K562 (cell line): ENCODE measurements at regions not wholly inside any gene's neighbourhood (a gene's known extent, or its start where the extent isn't known, plus 50 kb on each side); places are given as distances from the start of the nearest gene placed in this dataset.

Experiments used
- ATAC-seq: fragments of 200-7000 bp; cut with Tn5 transposase; 3 replicates; pipeline ENCODE4 v1.9.1; 2020; ENCODE audit warnings: moderate library complexity
- BruUV-seq: library from RNA; stranded (reverse); fragments of 400-500 nt; replicated peaks from 2 replicates; lab custom pipeline; 2021; lab: Mats Ljungman, UMichigan
- CTCF ChIA-PET: fragments of 300-600 bp; formaldehyde crosslinking; extraction: SDS; loops from one replicate; lab custom pipeline; 2021; ENCODE audit warnings: low intra/inter-chr PET ratio; lab: Yijun Ruan, JAX
- POLR2A ChIA-PET: fragments of 300-600, 350-650 bp; sonication (Branson Sonifier 250); formaldehyde crosslinking; extraction: SDS; loops from one replicate; lab custom pipeline; 2021; ENCODE audit warnings: antibody characterized with exemption, inconsistent platforms; lab: Yijun Ruan, JAX
- DNase-seq, 4 experiments: peaks; one replicate each; pipeline versions ENCODE4 v3.0.0 to v3.0.0-alpha.2; 2011 to 2018; ENCODE audit warnings: low spot score in 3 of 4, mixed read lengths in 3 of 4; ENCODE audit errors: extremely low read depth in 1 of 4
- FAIRE-seq: peaks from 2 replicates; lab custom pipeline; 2011; peaks lifted over from hg19 to GRCh38; lab: Jason Lieb, UNC
- H2AFZ ChIP-seq: 2 replicates; pipeline ENCODE4 v1.6.0; 2011; ENCODE audit warnings: low read depth, low read length, control low read depth, inconsistent platforms
- H3K27ac ChIP-seq: fragments of 200-600 bp; 3 replicates; pipeline ENCODE4 v1.8.0; 2011; ENCODE audit warnings: low read depth, mild to moderate bottlenecking, control low read depth, inconsistent platforms, low read length, moderate library complexity, mixed read lengths; ENCODE audit errors: extremely low read depth
- H3K27me3 ChIP-seq, 2 experiments: fragments of 300-600 bp in 1 of 2; 2 replicates in 1 of 2; 3 replicates in 1 of 2; pipeline versions ENCODE4 v1.6.0 to v1.8.0; 2011; ENCODE audit warnings: inconsistent platforms in 2 of 2, low read length in 2 of 2, mild to moderate bottlenecking in 1 of 2, mixed read lengths in 1 of 2, moderate library complexity in 1 of 2; ENCODE audit not compliant: control insufficient read depth in 2 of 2, insufficient read depth in 2 of 2
- H3K36me3 ChIP-seq: fragments of 300-600 bp; 3 replicates; pipeline ENCODE4 v1.8.0; 2011; ENCODE audit warnings: mild to moderate bottlenecking, low read length, inconsistent platforms; ENCODE audit not compliant: control insufficient read depth, insufficient read depth
- H3K4me1 ChIP-seq, 2 experiments: fragments of 200-600 bp in 1 of 2; replicated peaks in 1 of 2; 2 replicates in 1 of 2; 3 replicates in 1 of 2; pipeline versions ENCODE4 v1.5.1 to v1.8.0; 2011; ENCODE audit warnings: inconsistent platforms in 2 of 2, low read length in 2 of 2, mild to moderate bottlenecking in 1 of 2, mixed read lengths in 1 of 2, moderate library complexity in 1 of 2; ENCODE audit not compliant: control insufficient read depth in 2 of 2, insufficient read depth in 2 of 2
- H3K4me2 ChIP-seq: 2 replicates; pipeline ENCODE4 v1.6.1; 2011; ENCODE audit warnings: low read length, control low read depth, inconsistent platforms, mixed read lengths; ENCODE audit not compliant: insufficient read depth
- H3K4me3 ChIP-seq: fragments of 200-600 bp; sonication (generic), shearing (Covaris generic); 2 replicates; pipeline ENCODE4 v1.5.1; 2016; ENCODE audit warnings: control low read depth, inconsistent platforms
- H3K79me2 ChIP-seq: fragments of 200-600 bp; 3 replicates; pipeline ENCODE4 v1.8.0; 2011; ENCODE audit warnings: low read length, inconsistent platforms; ENCODE audit not compliant: control insufficient read depth, insufficient read depth
- H3K9ac ChIP-seq, 2 experiments: 2 replicates each; pipeline versions ENCODE4 v1.6.0 to v1.6.1; 2011; ENCODE audit warnings: low read depth in 2 of 2, low read length in 2 of 2, control low read depth in 1 of 2, inconsistent platforms in 1 of 2, mild to moderate bottlenecking in 1 of 2, mixed read lengths in 1 of 2; ENCODE audit not compliant: insufficient read depth in 1 of 2
- H3K9me1 ChIP-seq: one replicate; pipeline ENCODE4 v1.6.0; 2011; ENCODE audit warnings: inconsistent platforms, mild to moderate bottlenecking, low read length, moderate library complexity; ENCODE audit not compliant: control insufficient read depth, insufficient read depth
- H3K9me3 ChIP-seq: replicated peaks from 2 replicates; pipeline ENCODE4 v1.5.1; 2011; ENCODE audit warnings: low read depth, low read length, inconsistent platforms; ENCODE audit not compliant: control insufficient read depth, insufficient read depth
- H4K20me1 ChIP-seq: replicated peaks from 2 replicates; pipeline ENCODE4 v1.6.1; 2011; ENCODE audit warnings: low read length, inconsistent platforms, mixed read lengths; ENCODE audit not compliant: control insufficient read depth, insufficient read depth
- ADNP ChIP-seq: fragments of 200-800 bp; sonication (Bioruptor generic); IDR thresholded peaks from 2 replicates; pipeline ENCODE4 v1.6.1; 2016; ENCODE audit warnings: missing genetic modification characterization, missing compliant biosample characterization
- DNMT1 ChIP-seq: fragments of 450-650 bp; IDR thresholded peaks from 2 replicates; pipeline ENCODE4 v1.6.1; 2016; ENCODE audit warnings: antibody characterized with exemption, mild to moderate bottlenecking
- DPF2 ChIP-seq: fragments of 450-650 bp; IDR thresholded peaks from 2 replicates; pipeline ENCODE4 v1.6.1; 2016
- ELK3 ChIP-seq: fragments of 450-650 bp; formaldehyde crosslinking; IDR thresholded peaks from 2 replicates; pipeline ENCODE4 v1.4.0; 2020; ENCODE audit warnings: mild to moderate bottlenecking
- ERF ChIP-seq: fragments of 450-650 bp; formaldehyde crosslinking; IDR thresholded peaks from 2 replicates; pipeline ENCODE4 v1.4.0; 2020; ENCODE audit warnings: mild to moderate bottlenecking, mixed read lengths
- FOXK2 ChIP-seq, 2 experiments: fragments of 450-650 bp; IDR thresholded peaks in 1 of 2; conservative IDR thresholded peaks in 1 of 2; 2 replicates each; pipeline ENCODE4 v1.6.1; 2016; ENCODE audit warnings: low read depth in 2 of 2, mild to moderate bottlenecking in 1 of 2
- HDAC2 ChIP-seq: fragments of 450-650 bp; IDR thresholded peaks from 2 replicates; pipeline ENCODE4 v1.6.1; 2016; ENCODE audit warnings: mild to moderate bottlenecking
- ILK ChIP-seq: fragments of 450-650 bp; IDR thresholded peaks from 2 replicates; pipeline ENCODE4 v1.6.1; 2016; ENCODE audit warnings: missing genetic modification characterization, low read depth, mild to moderate bottlenecking, missing compliant biosample characterization, moderate library complexity, borderline replicate concordance
- MLLT1 ChIP-seq, 2 experiments: fragments of 450-650 bp; IDR thresholded peaks; 2 replicates each; pipeline ENCODE4 v1.6.1; 2016
- MNT ChIP-seq, 2 experiments: fragments of 450-650 bp; conservative IDR thresholded peaks; 2 replicates each; pipeline ENCODE4 v1.6.1; 2017; ENCODE audit warnings: mild to moderate bottlenecking in 2 of 2, moderate library complexity in 2 of 2
- NFYB ChIP-seq: IDR thresholded peaks from 2 replicates; pipeline ENCODE4 v1.6.1; 2011; ENCODE audit warnings: mild to moderate bottlenecking, moderate library complexity; ENCODE audit not compliant: insufficient read length; ENCODE audit errors: extremely low read depth
- NUFIP1 ChIP-seq: fragments of 450-650 bp; IDR thresholded peaks from 2 replicates; pipeline ENCODE4 v1.6.1; 2018; ENCODE audit not compliant: partially characterized antibody
- SIRT6 ChIP-seq: IDR thresholded peaks from one replicate; pipeline ENCODE4 v1.6.1; 2012; ENCODE audit warnings: low read depth, mild to moderate bottlenecking, control low read depth, inconsistent platforms, low read length, moderate library complexity
- SMAD4 ChIP-seq: fragments of 250-450 bp; sonication (Bioruptor Pico); conservative IDR thresholded peaks from 2 replicates; pipeline ENCODE4 v1.8.0; 2021; ENCODE audit warnings: inconsistent platforms, mild to moderate bottlenecking, moderate library complexity
- SMARCA4 ChIP-seq: fragments of 450-650 bp; IDR thresholded peaks from 2 replicates; pipeline ENCODE4 v1.6.1; 2016
- TRIM28 ChIP-seq: fragments of 450-650 bp; IDR thresholded peaks from 2 replicates; pipeline ENCODE4 v1.6.1; 2017
- WHSC1 ChIP-seq: IDR thresholded peaks from one replicate; pipeline ENCODE4 v1.6.1; 2012; ENCODE audit warnings: low read length, control low read depth, inconsistent platforms
- ZBTB12 ChIP-seq: fragments of 250-450 bp; sonication (Bioruptor Pico); IDR thresholded peaks from 2 replicates; pipeline ENCODE4 v1.4.0; 2020
- ZFP91 ChIP-seq: sonication (generic); formaldehyde crosslinking; IDR thresholded peaks from 2 replicates; pipeline ENCODE4 v1.8.0; 2022; ENCODE audit warnings: mild to moderate bottlenecking, missing genetic modification reagents
- WGBS: fragments of 100-300 bp; shearing (Covaris generic); methylation state at CpG from one replicate; pipeline ENCODE4 v1.1.6; 2016; ENCODE audit warnings: low coverage, mixed read lengths; ENCODE audit not compliant: insufficient coverage; ENCODE audit errors: missing lambda C conversion rate; 5-methylcytosine and 5-hydroxymethylcytosine counted together
- in situ Hi-C: fragments of 300-500 bp; cut with MboI; formaldehyde crosslinking; loops from 4 replicates; pipeline ENCODE4 v1.15.0; 2018; ENCODE audit warnings: inconsistent platforms, mixed read lengths
- intact Hi-C: fragments of 100-400 bp; cut with micrococcal nuclease; formaldehyde crosslinking; loops from 2 replicates; pipeline ENCODE4 v1.14.2; 2022

GRCh38 chr7:156493942-156494341 is 146.6 kb upstream of the RNF32 start:
- no TSS peak for BruUV-seq
- no peak overlapping the region for H3K9ac ChIP-seq
- no peak overlapping the region for H3K4me3 ChIP-seq
- H3K27ac ChIP-seq = no peak overlapping the region
- H2AFZ ChIP-seq = no peak overlapping the region
- ATAC-seq (no peak), DNase-seq (no peak), FAIRE-seq (no peak)
- H3K9me1 ChIP-seq = no peaks in the 10 kb centered on the region
- peaks cover 46 to 67% of the 10 kb centered on the region in 2 experiments for H3K27me3 ChIP-seq
- H3K36me3 ChIP-seq = no peaks in the 10 kb centered on the region
- WGBS = under 1% methylated on average over 7 of the region's 7 CpGs
- CTCF ChIA-PET = no interaction called here
- H3K4me2 ChIP-seq = no peak overlapping the region
- peaks cover 0 to 2% of the 10 kb centered on the region in 2 experiments; a peak in 1 of 5 replicates for H3K4me1 ChIP-seq
- H4K20me1 ChIP-seq = no peaks in the 10 kb centered on the region
- intact Hi-C loops = no loop called here
- no peaks in the 10 kb centered on the region for H3K9me3 ChIP-seq
- TF ChIP-seq DPF2 (no peak), SIRT6 (no peak), WHSC1 (no peak), ZBTB12 (CRISPR knock-in tag) (no peak), SMARCA4 (no peak), TRIM28 (no peak), ADNP (no peak), DNMT1 (no peak), NUFIP1 (no peak), ELK3 (CRISPR knock-in tag) (no peak), MLLT1 (IDR thresholded peaks at IDR 0.05) (no peak), SMAD4 (no peak), MNT (conservative IDR thresholded peaks at IDR 0.05) (no peak), HDAC2 (no peak), ILK (tag) (no peak), NFYB (no peak), ZFP91 (CRISPR knock-in tag) (no peak), FOXK2 (conservative IDR thresholded peaks at IDR 0.05 in 1 of 2, IDR thresholded peaks at IDR 0.05 in 1 of 2; ENCODE audit: low read depth in 2 of 2) (no peak), ERF (CRISPR knock-in tag) (no peak)
- no peaks in the 10 kb centered on the region for H3K79me2 ChIP-seq
- in situ Hi-C loops = no loop called here
- POLR2A ChIA-PET = interaction anchor here (0.6 kb wide), 1 partner anchor 469 kb away, joined by 3 read pairs; no protein-coding TSS in a partner anchor
